ENCODE measurements at regions not wholly inside any gene's neighbourhood (a gene's known extent, or its start where the extent isn't known, plus 50 kb on each side); places are given as distances from the start of the nearest gene placed in this dataset.

GRCh38 chr15:23859008-23859407 lies 171.9 kb upstream of the NDN start:
- TF ChIP-seq, protein P1, sequence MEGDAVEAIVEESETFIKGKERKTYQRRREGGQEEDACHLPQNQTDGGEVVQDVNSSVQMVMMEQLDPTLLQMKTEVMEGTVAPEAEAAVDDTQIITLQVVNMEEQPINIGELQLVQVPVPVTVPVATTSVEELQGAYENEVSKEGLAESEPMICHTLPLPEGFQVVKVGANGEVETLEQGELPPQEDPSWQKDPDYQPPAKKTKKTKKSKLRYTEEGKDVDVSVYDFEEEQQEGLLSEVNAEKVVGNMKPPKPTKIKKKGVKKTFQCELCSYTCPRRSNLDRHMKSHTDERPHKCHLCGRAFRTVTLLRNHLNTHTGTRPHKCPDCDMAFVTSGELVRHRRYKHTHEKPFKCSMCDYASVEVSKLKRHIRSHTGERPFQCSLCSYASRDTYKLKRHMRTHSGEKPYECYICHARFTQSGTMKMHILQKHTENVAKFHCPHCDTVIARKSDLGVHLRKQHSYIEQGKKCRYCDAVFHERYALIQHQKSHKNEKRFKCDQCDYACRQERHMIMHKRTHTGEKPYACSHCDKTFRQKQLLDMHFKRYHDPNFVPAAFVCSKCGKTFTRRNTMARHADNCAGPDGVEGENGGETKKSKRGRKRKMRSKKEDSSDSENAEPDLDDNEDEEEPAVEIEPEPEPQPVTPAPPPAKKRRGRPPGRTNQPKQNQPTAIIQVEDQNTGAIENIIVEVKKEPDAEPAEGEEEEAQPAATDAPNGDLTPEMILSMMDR (conservative IDR thresholded peaks at IDR 0.05), result no peak
- TF ChIP-seq EZH2 (IDR thresholded peaks at IDR 0.05; ENCODE audit: low read depth), result no peak

Measured in PC-9 (cell line).